K562 (cell line): ENCODE measurements at regions not wholly inside any gene's neighbourhood (a gene's known extent, or its start where the extent isn't known, plus 50 kb on each side); places are given as distances from the start of the nearest gene placed in this dataset.

Experiments used
- EP300 ChIP-seq: IDR thresholded peaks from 2 replicates; pipeline ENCODE4 v1.6.1; 2012; ENCODE audit warnings: low read length, improper control_type of control experiment
- FOXK2 ChIP-seq, 2 experiments: fragments of 450-650 bp; IDR thresholded peaks in 1 of 2; conservative IDR thresholded peaks in 1 of 2; 2 replicates each; pipeline ENCODE4 v1.6.1; 2016; ENCODE audit warnings: low read depth in 2 of 2, mild to moderate bottlenecking in 1 of 2
- NCOA2 ChIP-seq, 2 experiments: fragments of 450-650 bp; IDR thresholded peaks; 2 replicates each; pipeline ENCODE4 v1.6.1; 2018; ENCODE audit warnings: mild to moderate bottlenecking in 2 of 2, moderate library complexity in 1 of 2; ENCODE audit not compliant: partially characterized antibody in 2 of 2
- NFRKB ChIP-seq: fragments of 450-650 bp; IDR thresholded peaks from 2 replicates; pipeline ENCODE4 v1.6.1; 2016; ENCODE audit warnings: low read depth
- RCOR1 ChIP-seq, 2 experiments: IDR thresholded peaks; 2 replicates each; pipeline ENCODE4 v1.6.1; 2012; ENCODE audit warnings: low read depth in 2 of 2, low read length in 2 of 2, borderline replicate concordance in 1 of 2, improper control_type of control experiment in 1 of 2
- ZNF24 ChIP-seq: fragments of 450-650 bp; IDR thresholded peaks from 2 replicates; pipeline ENCODE4 v1.6.1; 2016
- ZNF263 ChIP-seq: sonication (generic); formaldehyde crosslinking; IDR thresholded peaks from 2 replicates; pipeline ENCODE4 v1.8.0; 2022; ENCODE audit warnings: mild to moderate bottlenecking, missing genetic modification reagents, borderline replicate concordance

DNA sequence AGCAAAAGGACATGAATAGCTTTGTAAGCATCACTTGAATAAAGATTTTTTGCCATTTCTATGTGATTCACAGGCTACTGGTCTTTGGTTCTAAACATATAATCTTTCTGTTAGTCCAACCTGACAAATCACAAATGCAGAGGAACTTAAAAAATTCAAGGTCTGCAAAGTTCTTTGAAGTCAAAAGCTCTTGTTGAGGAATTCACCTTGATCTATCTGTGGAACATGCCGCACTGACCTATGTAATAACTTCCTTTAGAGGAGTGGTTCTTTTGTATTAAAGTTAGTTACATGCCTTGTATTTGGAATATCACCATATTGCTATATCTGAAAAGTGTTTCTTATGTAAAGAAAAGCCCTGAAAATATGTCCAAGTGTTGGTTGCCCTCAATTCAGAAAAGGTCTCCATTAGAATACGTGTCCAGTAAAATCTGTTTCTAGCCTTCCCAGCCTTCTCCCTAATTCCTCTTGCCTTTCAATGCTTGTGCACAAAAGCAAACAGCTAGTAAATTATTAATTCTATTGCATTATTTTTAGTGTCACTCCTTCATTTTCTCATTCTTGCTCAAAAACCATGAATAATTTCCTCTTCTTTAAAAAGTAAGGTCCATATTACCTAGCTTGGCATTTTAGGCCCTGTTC is 1192.8 kb downstream of the FLRT2 start:
- TF ChIP-seq FOXK2 (conservative IDR thresholded peaks at IDR 0.05 in 1 of 2, IDR thresholded peaks at IDR 0.05 in 1 of 2; ENCODE audit: low read depth in 2 of 2), result no peak
- no peak for TF ChIP-seq NCOA2 (IDR thresholded peaks at IDR 0.05; ENCODE audit: partially characterized antibody in 2 of 2)
- no peak for TF ChIP-seq EP300
- TF ChIP-seq ZNF24, result no peak
- no peak for TF ChIP-seq RCOR1 (IDR thresholded peaks at IDR 0.05; ENCODE audit: borderline replicate concordance in 1 of 2, low read depth in 2 of 2, low read length in 2 of 2)
- TF ChIP-seq NFRKB, result no peak
- no peak for TF ChIP-seq ZNF263
